ENCODE measurements at regions not wholly inside any gene's neighbourhood (a gene's known extent, or its start where the extent isn't known, plus 50 kb on each side); places are given as distances from the start of the nearest gene placed in this dataset.

GRCh38 chr9:26260238-26260637 lies 582.0 kb upstream of the TUSC1 start:
- intact Hi-C loops (cut with DNase I; ENCODE audit: low total_unique reads) = no loop called here
- no peaks in the 10 kb centered on the region for H3K36me3 ChIP-seq (ENCODE audit: low read depth, missing control alignments)
- no peak for TF ChIP-seq CTCF (IDR thresholded peaks at IDR 0.05)
- no peak for TF ChIP-seq POLR2A (IDR thresholded peaks at IDR 0.05)
- no peak overlapping the region for H3K27ac ChIP-seq
- H3K27me3 ChIP-seq = no peaks in the 10 kb centered on the region
- no peaks in the 10 kb centered on the region for H3K4me1 ChIP-seq
- H3K9me3 ChIP-seq = no peaks in the 10 kb centered on the region
- H3K4me3 ChIP-seq = no peak overlapping the region
- DNase-seq = no peak
- WGBS, 2 donors = 45 to 72% methylated on average over 3 of the region's 3 CpGs

- intact Hi-C loops (cut with DNase I; ENCODE audit: low total_unique reads) = no loop called here
- Histone ChIP-seq H3K27me3 (no peaks in the 10 kb centered on the region), H3K9me3 (no peaks in the 10 kb centered on the region), H3K4me1 (no peaks in the 10 kb centered on the region), H3K36me3 (ENCODE audit: low read depth, missing control alignments) (no peaks in the 10 kb centered on the region), H3K27ac (no peak overlapping the region), H3K4me3 (no peak overlapping the region)
- no peak for TF ChIP-seq POLR2A (IDR thresholded peaks at IDR 0.05)
- TF ChIP-seq CTCF (IDR thresholded peaks at IDR 0.05) = no peak
- no peak for DNase-seq
- WGBS, 2 donors = 89 to 95% methylated on average over 1 of the region's 1 CpG
Observed at GRCh38 chr9:26247861-26248260, 569.6 kb upstream of the TUSC1 start.

GRCh38 chr9:26244661-26245451 lies 566.6 kb upstream of the TUSC1 start:
- no peak overlapping the region for H3K4me3 ChIP-seq
- intact Hi-C loops (cut with DNase I; ENCODE audit: low total_unique reads) = no loop called here
- TF ChIP-seq CTCF (IDR thresholded peaks at IDR 0.05) (no peak), POLR2A (IDR thresholded peaks at IDR 0.05) (no peak)
- no peaks in the 10 kb centered on the region for H3K4me1 ChIP-seq
- no peaks in the 10 kb centered on the region for H3K9me3 ChIP-seq
- 78 to 88% methylated on average over 1 of the region's 1 CpG for WGBS, 2 donors
- H3K36me3 ChIP-seq (ENCODE audit: low read depth, missing control alignments) = no peaks in the 10 kb centered on the region
- H3K27me3 ChIP-seq = no peaks in the 10 kb centered on the region
- no peak for DNase-seq
- no peak overlapping the region for H3K27ac ChIP-seq

- intact Hi-C loops (cut with DNase I; ENCODE audit: low total_unique reads) = no loop called here
- no peaks in the 10 kb centered on the region for H3K9me3 ChIP-seq
Observed at GRCh38 chr9:26243726-26244125, 565.5 kb upstream of the TUSC1 start.

More at GRCh38 chr9:26243726-26244125, 565.5 kb upstream of the TUSC1 start:
- Histone ChIP-seq H3K4me1 (no peaks in the 10 kb centered on the region), H3K27ac (no peak overlapping the region), H3K36me3 (ENCODE audit: low read depth, missing control alignments) (no peaks in the 10 kb centered on the region), H3K27me3 (no peaks in the 10 kb centered on the region), H3K4me3 (no peak overlapping the region)
- WGBS, 2 donors = 61 to 66% methylated on average over 4 of the region's 4 CpGs
- TF ChIP-seq CTCF (IDR thresholded peaks at IDR 0.05) (no peak), POLR2A (IDR thresholded peaks at IDR 0.05) (no peak)
- no peak for DNase-seq

All from testis (tissue), 2 donors.